WTC11 (cell line): ENCODE measurements at regions not wholly inside any gene's neighbourhood (a gene's known extent, or its start where the extent isn't known, plus 50 kb on each side); places are given as distances from the start of the nearest gene placed in this dataset.

Experiments used
- ATAC-seq: fragments of 200-7000 bp; cut with Tn5 transposase; 2 replicates; pipeline ENCODE4 v1.10.0; 2021; ENCODE audit warnings: mild to moderate bottlenecking, moderate library complexity
- CTCF ChIA-PET: fragments of 300-600 bp; sonication (Branson Sonifier 250); formaldehyde crosslinking; loops from one replicate; lab custom pipeline; 2021; ENCODE audit warnings: antibody characterized with exemption; lab: Charles Lee
- POLR2A ChIA-PET: fragments of 350-600 bp; sonication (Branson Sonifier 250); formaldehyde crosslinking; loops from one replicate; lab custom pipeline; 2021; ENCODE audit warnings: antibody characterized with exemption; lab: Charles Lee
- DNase-seq: peaks from one replicate; pipeline ENCODE4 v3.0.0; 2021; ENCODE audit warnings: low spot score
- H3K27ac Mint-ChIP-seq: 2 replicates; pipeline ENCODE4 v1.8.0; 2021; ENCODE audit warnings: mixed read lengths
- H3K27me3 Mint-ChIP-seq: 2 replicates; pipeline ENCODE4 v1.8.0; 2021; ENCODE audit warnings: low read depth, mild to moderate bottlenecking, moderate library complexity, mixed read lengths
- H3K36me3 Mint-ChIP-seq: 2 replicates; pipeline ENCODE4 v1.8.0; 2021; ENCODE audit warnings: mixed read lengths
- H3K4me1 Mint-ChIP-seq: 2 replicates; pipeline ENCODE4 v1.8.0; 2022; ENCODE audit warnings: mixed read lengths
- H3K4me3 Mint-ChIP-seq: 2 replicates; pipeline ENCODE4 v1.8.0; 2021; ENCODE audit warnings: mild to moderate bottlenecking, moderate library complexity, mixed read lengths
- H3K9me3 Mint-ChIP-seq: 2 replicates; pipeline ENCODE4 v1.8.0; 2021; ENCODE audit warnings: mixed read lengths
- AR ChIP-seq: fragments of 250-450 bp; sonication (Bioruptor Pico); IDR thresholded peaks from 2 replicates; pipeline ENCODE4 v1.9.0; 2021; ENCODE audit warnings: mild to moderate bottlenecking
- CBFB ChIP-seq: sonication (generic); formaldehyde crosslinking; IDR thresholded peaks from 2 replicates; pipeline ENCODE4 v1.8.1; 2022; ENCODE audit warnings: mild to moderate bottlenecking, low read depth, missing genetic modification reagents
- CREM ChIP-seq: sonication (generic); formaldehyde crosslinking; IDR thresholded peaks from 2 replicates; pipeline ENCODE4 v1.8.1; 2022; ENCODE audit warnings: mild to moderate bottlenecking, missing genetic modification reagents, moderate library complexity
- E2F1 ChIP-seq: sonication (generic); formaldehyde crosslinking; IDR thresholded peaks from 2 replicates; pipeline ENCODE4 v1.8.0; 2022; ENCODE audit warnings: mild to moderate bottlenecking, missing genetic modification reagents
- E2F4 ChIP-seq: sonication (generic); formaldehyde crosslinking; IDR thresholded peaks from 2 replicates; pipeline ENCODE4 v1.8.1; 2022; ENCODE audit warnings: low read depth, mild to moderate bottlenecking, moderate library complexity, missing genetic modification reagents, borderline replicate concordance
- ELF4 ChIP-seq: sonication (generic); formaldehyde crosslinking; IDR thresholded peaks from 2 replicates; pipeline ENCODE4 v1.8.1; 2022; ENCODE audit warnings: low read depth, mild to moderate bottlenecking, moderate library complexity, missing genetic modification reagents
- EMX1 ChIP-seq: fragments of 250-450 bp; sonication (Bioruptor Pico); IDR thresholded peaks from 2 replicates; pipeline ENCODE4 v1.8.0; 2021; ENCODE audit warnings: mild to moderate bottlenecking
- ESRRA ChIP-seq: sonication (generic); formaldehyde crosslinking; IDR thresholded peaks from 2 replicates; pipeline ENCODE4 v1.8.1; 2022; ENCODE audit warnings: mild to moderate bottlenecking, missing genetic modification reagents, borderline replicate concordance
- FOXK1 ChIP-seq: sonication (generic); formaldehyde crosslinking; IDR thresholded peaks from 2 replicates; pipeline ENCODE4 v1.8.0; 2022; ENCODE audit warnings: mild to moderate bottlenecking, moderate library complexity, missing genetic modification reagents
- GRHL2 ChIP-seq: fragments of 250-450 bp; sonication (Bioruptor Pico); IDR thresholded peaks from 2 replicates; pipeline ENCODE4 v1.8.0; 2022; ENCODE audit warnings: mild to moderate bottlenecking, moderate library complexity; ENCODE audit not compliant: insufficient replicate concordance, severe bottlenecking
- IRF2 ChIP-seq: sonication (generic); formaldehyde crosslinking; IDR thresholded peaks from 2 replicates; pipeline ENCODE4 v1.8.0; 2022; ENCODE audit warnings: low read depth, missing genetic modification reagents, borderline replicate concordance
- PREB ChIP-seq: sonication (generic); formaldehyde crosslinking; IDR thresholded peaks from 2 replicates; pipeline ENCODE4 v1.8.1; 2022; ENCODE audit warnings: mild to moderate bottlenecking, missing genetic modification reagents, moderate library complexity, borderline replicate concordance
- PRRX2 ChIP-seq: fragments of 250-450 bp; sonication (Bioruptor Pico); IDR thresholded peaks from 2 replicates; pipeline ENCODE4 v1.8.0; 2021; ENCODE audit warnings: mild to moderate bottlenecking
- TP53 ChIP-seq: sonication (generic); formaldehyde crosslinking; IDR thresholded peaks from 2 replicates; pipeline ENCODE4 v1.8.1; 2023; ENCODE audit warnings: mild to moderate bottlenecking, missing genetic modification reagents
- ZNF219 ChIP-seq: sonication (generic); formaldehyde crosslinking; IDR thresholded peaks from 2 replicates; pipeline ENCODE4 v1.8.0; 2023; ENCODE audit warnings: missing genetic modification reagents, mild to moderate bottlenecking, borderline replicate concordance
- ZNF416 ChIP-seq: fragments of 250-450 bp; sonication (Bioruptor Pico); IDR thresholded peaks from 2 replicates; pipeline ENCODE4 v1.9.0; 2021; ENCODE audit warnings: mild to moderate bottlenecking, inconsistent platforms
- ZNF425 ChIP-seq: fragments of 250-450 bp; sonication (Bioruptor Pico); conservative IDR thresholded peaks from 2 replicates; pipeline ENCODE4 v1.9.0; 2021; ENCODE audit warnings: mild to moderate bottlenecking
- TF ChIP-seq, protein P1 (sequence below): sonication (generic); formaldehyde crosslinking; IDR thresholded peaks from 2 replicates; pipeline ENCODE4 v1.8.0; 2022; ENCODE audit warnings: mild to moderate bottlenecking, missing genetic modification reagents
- TF ChIP-seq, protein P2 (sequence below): sonication (generic); formaldehyde crosslinking; IDR thresholded peaks from 2 replicates; pipeline ENCODE4 v1.8.1; 2023; ENCODE audit warnings: mild to moderate bottlenecking, missing genetic modification reagents

- CTCF ChIA-PET, result no interaction called here
- peaks cover 6% of the 10 kb centered on the region; the same call in 1 of the 2 replicates for H3K36me3 Mint-ChIP-seq
- DNase-seq, result no peak
- TF ChIP-seq AR (CRISPR knock-in tag) (no peak), CREM (CRISPR knock-in tag) (no peak), CBFB (CRISPR knock-in tag) (no peak), ELF4 (no peak), ZNF425 (no peak), EMX1 (CRISPR knock-in tag) (no peak), ZNF416 (no peak), ZNF219 (CRISPR knock-in tag) (no peak), ESRRA (CRISPR knock-in tag) (no peak), PRRX2 (CRISPR knock-in tag) (no peak), E2F4 (CRISPR knock-in tag) (no peak), E2F1 (no peak), PREB (CRISPR knock-in tag) (no peak), FOXK1 (CRISPR knock-in tag) (no peak), GRHL2 (CRISPR knock-in tag) (no peak), TP53 (CRISPR knock-in tag) (no peak), IRF2 (CRISPR knock-in tag) (no peak)
- TF ChIP-seq, protein P1, sequence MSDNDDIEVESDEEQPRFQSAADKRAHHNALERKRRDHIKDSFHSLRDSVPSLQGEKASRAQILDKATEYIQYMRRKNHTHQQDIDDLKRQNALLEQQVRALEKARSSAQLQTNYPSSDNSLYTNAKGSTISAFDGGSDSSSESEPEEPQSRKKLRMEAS, result no peak
- TF ChIP-seq, protein P2, sequence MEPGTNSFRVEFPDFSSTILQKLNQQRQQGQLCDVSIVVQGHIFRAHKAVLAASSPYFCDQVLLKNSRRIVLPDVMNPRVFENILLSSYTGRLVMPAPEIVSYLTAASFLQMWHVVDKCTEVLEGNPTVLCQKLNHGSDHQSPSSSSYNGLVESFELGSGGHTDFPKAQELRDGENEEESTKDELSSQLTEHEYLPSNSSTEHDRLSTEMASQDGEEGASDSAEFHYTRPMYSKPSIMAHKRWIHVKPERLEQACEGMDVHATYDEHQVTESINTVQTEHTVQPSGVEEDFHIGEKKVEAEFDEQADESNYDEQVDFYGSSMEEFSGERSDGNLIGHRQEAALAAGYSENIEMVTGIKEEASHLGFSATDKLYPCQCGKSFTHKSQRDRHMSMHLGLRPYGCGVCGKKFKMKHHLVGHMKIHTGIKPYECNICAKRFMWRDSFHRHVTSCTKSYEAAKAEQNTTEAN (CRISPR knock-in tag), result no peak
- no peak overlapping the region for H3K4me3 Mint-ChIP-seq
- H3K27me3 Mint-ChIP-seq, result no peaks in the 10 kb centered on the region; the same call in none of the 2 replicates
- H3K27ac Mint-ChIP-seq, result no peak overlapping the region
- ATAC-seq, result no peak
- POLR2A ChIA-PET, result no interaction called here
- peaks cover 10% of the 10 kb centered on the region for H3K9me3 Mint-ChIP-seq
- peaks cover 20% of the 10 kb centered on the region for H3K4me1 Mint-ChIP-seq
Observed at GRCh38 chr1:94675373-94675772, 133.8 kb upstream of the F3 start.
